8988T (cell line): ENCODE measurements at regions not wholly inside any gene's neighbourhood (a gene's known extent, or its start where the extent isn't known, plus 50 kb on each side); places are given as distances from the start of the nearest gene placed in this dataset.

Source experiments
- DNase-seq: peaks from one replicate; pipeline ENCODE4 v3.0.0; 2011

DNA sequence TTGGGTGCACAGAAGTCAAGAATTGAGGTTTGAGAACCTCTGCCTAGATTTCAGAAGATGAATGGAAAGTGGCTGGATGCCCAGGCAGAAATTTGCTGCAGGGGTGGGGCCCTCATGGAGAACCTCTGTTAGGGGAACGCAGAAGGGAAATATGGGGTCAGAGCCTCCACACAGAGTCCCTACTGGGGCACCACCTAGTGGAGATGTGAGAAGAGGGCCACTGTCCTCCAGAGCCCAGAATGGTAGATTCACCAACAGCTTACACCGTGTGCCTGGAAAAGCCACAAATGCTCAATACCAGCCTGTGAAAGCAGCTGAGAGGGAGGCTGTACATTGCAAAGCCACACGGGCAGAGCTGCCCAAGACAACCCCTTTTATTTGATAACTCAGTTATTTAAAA is 383.5 kb downstream of the TLE4 start:
- no peak for DNase-seq

GRCh38 chr9:79953908-79954307 is 382.1 kb downstream of the TLE4 start:
- no peak for DNase-seq

DNA sequence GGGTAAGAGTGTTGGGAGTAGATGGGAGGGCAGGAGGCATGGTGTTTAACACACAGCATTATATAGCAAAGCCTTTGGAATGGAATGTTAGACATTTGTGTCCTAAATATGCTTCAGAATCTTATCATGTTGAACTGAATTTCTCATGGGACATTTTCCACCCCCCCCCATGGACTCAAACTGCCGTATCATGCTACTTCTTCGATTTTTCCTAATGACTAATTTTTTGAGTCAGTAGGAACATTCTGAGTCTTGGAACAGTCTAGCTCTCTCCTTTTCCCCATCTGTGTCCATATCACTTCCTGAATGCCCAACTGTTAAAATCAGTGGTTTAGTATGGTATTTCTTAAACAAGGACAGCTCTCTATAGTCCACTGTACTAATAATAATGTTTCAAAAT is 380.6 kb downstream of the TLE4 start:
- DNase-seq: no peak

GRCh38 chr9:79946712-79947111 is 374.9 kb downstream of the TLE4 start:
- no peak for DNase-seq

GRCh38 chr9:79945495-79945894 is 373.7 kb downstream of the TLE4 start:
- DNase-seq: no peak

DNA sequence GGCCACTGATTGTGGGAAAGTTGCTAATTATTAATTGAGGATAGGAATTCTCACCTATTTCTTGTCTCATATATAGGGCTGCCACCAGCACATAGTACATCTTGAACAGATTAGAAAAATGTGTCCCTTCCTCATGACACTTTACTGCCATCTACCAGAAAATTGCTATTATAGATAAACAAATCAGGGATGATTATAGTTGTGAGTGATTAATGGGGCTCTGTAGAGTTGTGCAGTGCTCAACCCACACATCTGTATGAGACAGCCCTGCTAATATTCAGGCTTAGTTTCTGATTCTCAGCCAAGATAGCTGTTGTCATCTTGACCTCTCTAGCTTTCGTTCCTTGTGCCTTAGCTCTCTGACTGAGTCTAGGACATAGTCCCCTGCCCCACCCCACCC is 373.3 kb downstream of the TLE4 start:
- DNase-seq: no peak

DNA sequence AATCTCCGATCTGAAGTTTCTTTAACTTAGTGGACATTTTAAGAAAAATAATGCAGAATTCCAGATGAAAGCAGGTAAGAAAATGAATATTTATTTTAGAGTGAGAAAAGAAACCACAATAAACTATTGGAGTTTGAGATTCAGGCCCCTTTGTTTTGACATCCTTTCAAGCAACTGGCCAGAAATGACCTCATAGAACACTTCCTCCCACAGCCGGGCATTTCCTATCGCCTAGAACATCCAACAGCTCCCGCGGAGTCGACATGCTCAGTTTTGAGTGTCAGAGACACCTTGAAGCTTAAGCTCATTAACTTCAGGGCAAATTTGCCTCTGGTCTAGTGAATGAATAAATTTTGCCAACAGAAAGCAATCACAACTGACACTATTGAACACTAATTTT is 369.2 kb downstream of the TLE4 start:
- no peak for DNase-seq

DNA sequence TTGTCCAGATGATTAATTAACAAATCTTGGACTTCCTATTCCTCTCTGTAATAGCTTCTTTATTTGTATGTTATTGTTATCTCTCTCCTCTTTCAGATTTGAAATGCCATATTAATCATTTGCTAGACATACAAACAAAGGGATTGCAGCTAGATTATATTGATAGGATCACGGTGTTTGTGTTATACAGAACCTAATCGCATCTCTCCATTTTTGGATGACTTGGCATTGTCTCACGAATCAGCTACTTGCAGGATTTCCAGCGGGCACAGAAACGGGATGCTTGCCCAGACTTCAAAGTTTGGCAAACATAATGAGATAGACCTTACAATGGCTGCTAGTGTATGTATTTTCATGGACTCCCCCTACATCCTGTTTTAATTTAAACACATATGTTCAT is 368.1 kb downstream of the TLE4 start:
- DNase-seq: no peak

GRCh38 chr9:79936336-79936735 is 364.6 kb downstream of the TLE4 start:
- no peak for DNase-seq

- DNase-seq: no peak
These were observed 357.5 kb downstream of the TLE4 start for GRCh38 chr9:79929285-79929684.

GRCh38 chr9:79928661-79929223 is 357.0 kb downstream of the TLE4 start:
- no peak for DNase-seq

GRCh38 chr9:79925326-79925725 is 353.6 kb downstream of the TLE4 start:
- no peak for DNase-seq

DNA sequence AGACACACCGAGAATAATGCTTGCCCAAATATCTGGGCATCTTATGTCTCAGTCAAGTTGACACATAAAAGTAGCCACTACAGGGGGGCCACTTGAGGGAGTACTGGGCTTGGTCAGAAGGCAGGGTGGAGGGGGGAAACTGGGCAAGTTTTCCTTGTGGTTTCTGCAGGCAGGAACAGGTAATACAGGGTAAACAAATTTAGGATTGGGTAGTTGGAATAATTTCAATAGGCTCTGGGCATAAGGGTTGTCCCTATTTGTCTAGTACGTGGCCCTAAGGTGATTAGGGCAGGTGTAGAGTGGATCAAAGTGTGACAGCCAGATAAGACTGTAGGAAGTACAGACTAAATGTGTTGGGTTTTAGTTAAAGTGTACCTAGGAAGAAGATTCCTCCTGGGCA is 353.1 kb downstream of the TLE4 start:
- DNase-seq: no peak

- no peak for DNase-seq
These were observed 345.7 kb downstream of the TLE4 start for GRCh38 chr9:79917421-79917820.

DNA sequence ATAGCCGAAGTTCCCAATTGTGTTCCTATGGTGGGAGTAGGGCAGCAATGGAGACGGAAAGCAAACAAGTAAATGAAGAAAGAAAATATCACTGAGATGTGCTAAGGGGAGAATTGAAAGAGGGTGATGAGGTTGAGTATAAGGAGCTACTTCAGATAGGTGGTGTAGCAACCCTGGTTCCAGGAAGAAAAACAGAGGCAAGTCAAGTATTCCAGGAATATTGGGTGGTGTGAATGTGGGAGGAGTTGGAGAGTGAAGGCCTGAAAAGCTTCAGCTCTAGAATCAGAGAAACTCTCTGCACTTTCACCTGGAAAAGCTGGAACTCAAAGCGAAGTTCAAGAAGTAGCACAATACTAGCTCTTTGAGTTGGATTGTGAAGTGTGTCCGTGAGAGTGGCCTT is 342.1 kb downstream of the TLE4 start:
- DNase-seq: no peak

GRCh38 chr9:79912318-79913070 is 340.7 kb downstream of the TLE4 start:
- no peak for DNase-seq

- no peak for DNase-seq
These were observed 340.0 kb downstream of the TLE4 start for GRCh38 chr9:79911724-79912123.

DNA sequence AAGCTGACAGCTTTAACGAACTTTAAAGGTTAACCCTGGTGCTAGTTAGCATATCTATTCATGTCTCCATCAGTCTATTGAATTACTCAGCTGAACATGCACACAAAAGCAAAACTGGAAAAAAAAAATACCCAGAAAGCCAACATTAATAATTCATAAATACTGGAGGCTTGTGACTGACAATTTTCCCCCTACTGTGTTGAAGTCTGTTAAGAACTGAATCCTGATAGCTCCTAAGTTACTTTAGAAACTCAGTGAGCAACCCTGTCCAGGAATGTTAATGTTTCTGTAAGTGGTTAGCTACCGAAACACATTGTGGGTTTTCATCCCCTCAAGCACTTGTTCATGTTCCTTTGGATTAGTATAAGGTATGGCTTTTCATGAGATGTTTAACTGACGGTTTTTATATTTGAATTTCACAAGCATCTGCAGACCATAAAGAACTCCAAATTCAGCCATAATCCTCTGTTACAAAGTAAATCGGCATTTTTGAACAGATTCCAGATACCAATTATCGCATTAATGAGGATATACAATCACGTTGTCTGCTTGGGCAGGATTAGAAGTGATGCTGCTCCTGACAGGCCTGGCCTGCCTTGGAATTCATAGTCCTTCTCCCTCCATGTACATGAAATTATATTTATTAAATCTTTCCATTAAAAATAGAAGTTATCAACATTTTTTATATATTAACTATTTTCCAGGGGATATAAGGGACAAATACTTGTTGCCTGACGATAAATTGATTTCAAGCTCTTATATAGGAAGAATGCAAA is 331.2 kb downstream of the TLE4 start:
- DNase-seq: no peak

GRCh38 chr9:79900754-79901153 is 329.0 kb downstream of the TLE4 start:
- no peak for DNase-seq

DNA sequence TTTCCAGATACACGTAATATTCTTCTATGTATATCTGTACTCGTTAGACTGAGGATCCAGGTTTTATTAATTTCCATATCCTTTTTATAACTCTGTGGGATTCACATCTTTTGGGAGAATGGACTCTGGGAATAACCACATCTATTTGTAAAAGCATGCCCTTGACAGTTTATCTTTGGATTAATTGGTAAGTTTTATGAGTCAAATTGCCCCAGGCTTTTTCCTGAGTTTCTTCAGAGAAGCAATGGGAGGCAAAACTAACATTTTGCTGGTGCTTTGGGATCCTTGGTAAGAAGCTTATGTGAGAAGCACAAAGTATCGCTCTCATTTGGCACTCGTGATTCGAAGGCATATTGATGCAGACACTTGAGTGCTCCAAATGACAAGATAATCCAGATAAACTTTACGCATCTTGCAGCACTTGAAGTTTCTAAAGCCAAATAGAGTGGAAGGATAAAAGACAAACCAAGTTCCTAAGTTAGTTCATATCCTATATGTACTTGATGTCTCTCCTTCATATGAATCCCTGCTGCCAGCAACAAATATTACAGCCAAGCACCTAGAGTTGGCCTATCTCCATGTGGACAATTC is 324.7 kb downstream of the TLE4 start:
- DNase-seq: no peak

DNA sequence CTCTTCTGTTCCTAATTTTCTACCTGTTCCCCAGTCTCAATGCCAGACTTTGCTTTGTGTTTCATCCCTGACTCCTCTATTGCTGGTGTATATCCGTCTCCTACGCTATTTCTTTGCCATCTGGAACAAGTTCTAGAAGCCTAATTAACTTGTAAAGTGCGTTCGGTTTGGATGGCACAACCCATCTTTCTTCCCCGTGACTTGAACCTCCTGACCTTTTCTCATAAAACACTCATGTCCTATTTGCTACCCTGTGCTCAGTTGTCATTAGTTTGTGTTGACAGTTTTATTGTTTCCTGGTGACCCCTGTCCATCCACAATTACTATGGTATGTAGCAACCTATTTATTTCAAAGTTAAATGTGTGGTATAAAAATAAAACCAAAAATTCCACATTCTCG is 323.5 kb downstream of the TLE4 start:
- DNase-seq: no peak

- no peak for DNase-seq
These were observed 317.6 kb downstream of the TLE4 start for GRCh38 chr9:79889369-79889768.

- DNase-seq: no peak
These were observed 313.5 kb downstream of the TLE4 start for GRCh38 chr9:79885093-79885857.
